ENCODE measurements at regions not wholly inside any gene's neighbourhood (a gene's known extent, or its start where the extent isn't known, plus 50 kb on each side); places are given as distances from the start of the nearest gene placed in this dataset.

- no peak for DNase-seq
- Histone ChIP-seq H3K4me3 (no peak overlapping the region), H3K36me3 (no peaks in the 10 kb centered on the region), H3K27me3 (no peaks in the 10 kb centered on the region), H3K4me1 (no peaks in the 10 kb centered on the region), H3K9me3 (no peaks in the 10 kb centered on the region), H3K27ac (no peak overlapping the region)
- TF ChIP-seq CTCF (IDR thresholded peaks at IDR 0.05), result no peak
- WGBS, 2 donors, result 55 to 72% methylated on average over 6 of the region's 6 CpGs
- ATAC-seq, result no peak
- intact Hi-C loops (cut with DNase I), result no loop called here
- FAIRE-seq, result no peak
Observed at GRCh38 chr14:66081594-66082376, 404.4 kb upstream of the CCDC196 start.

GRCh38 chr14:66085224-66085623 is 400.9 kb upstream of the CCDC196 start:
- no peak overlapping the region for H3K27ac ChIP-seq
- no peak overlapping the region for H3K4me3 ChIP-seq
- WGBS, 2 donors, result 79 to 85% methylated on average over 4 of the region's 4 CpGs
- H3K4me1 ChIP-seq, result no peaks in the 10 kb centered on the region
- DNase-seq, result no peak
- H3K9me3 ChIP-seq, result no peaks in the 10 kb centered on the region
- H3K27me3 ChIP-seq, result no peaks in the 10 kb centered on the region
- H3K36me3 ChIP-seq, result no peaks in the 10 kb centered on the region
- ATAC-seq, result no peak
- no peak for TF ChIP-seq CTCF (IDR thresholded peaks at IDR 0.05)
- FAIRE-seq, result no peak
- intact Hi-C loops (cut with DNase I), result no loop called here

GRCh38 chr14:66085665-66086064 is 400.5 kb upstream of the CCDC196 start:
- intact Hi-C loops (cut with DNase I), result no loop called here
- WGBS, 2 donors, result 52 to 61% methylated on average over 8 of the region's 8 CpGs
- TF ChIP-seq CTCF (IDR thresholded peaks at IDR 0.05), result no peak
- no peaks in the 10 kb centered on the region for H3K27me3 ChIP-seq
- no peaks in the 10 kb centered on the region for H3K9me3 ChIP-seq
- ATAC-seq, result no peak
- no peak for DNase-seq
- no peak overlapping the region for H3K27ac ChIP-seq
- no peak for FAIRE-seq
- H3K36me3 ChIP-seq, result no peaks in the 10 kb centered on the region
- no peak overlapping the region for H3K4me3 ChIP-seq
- H3K4me1 ChIP-seq, result no peaks in the 10 kb centered on the region

- Histone ChIP-seq H3K4me3 (no peak overlapping the region), H3K27me3 (no peaks in the 10 kb centered on the region), H3K9me3 (no peaks in the 10 kb centered on the region), H3K4me1 (no peaks in the 10 kb centered on the region), H3K27ac (no peak overlapping the region), H3K36me3 (no peaks in the 10 kb centered on the region)
- no peak for FAIRE-seq
- no peak for ATAC-seq
- DNase-seq, result no peak
- no peak for TF ChIP-seq CTCF (IDR thresholded peaks at IDR 0.05)
- 59 to 63% methylated on average over 4 of the region's 4 CpGs for WGBS, 2 donors
- intact Hi-C loops (cut with DNase I), result no loop called here
Observed at GRCh38 chr14:66087231-66087630, 398.9 kb upstream of the CCDC196 start.

- Histone ChIP-seq H3K4me1 (no peaks in the 10 kb centered on the region), H3K9me3 (no peaks in the 10 kb centered on the region), H3K27me3 (no peaks in the 10 kb centered on the region), H3K36me3 (no peaks in the 10 kb centered on the region), H3K4me3 (no peak overlapping the region), H3K27ac (no peak overlapping the region)
- DNase-seq (no peak), FAIRE-seq (no peak), ATAC-seq (no peak)
- no peak for TF ChIP-seq CTCF (IDR thresholded peaks at IDR 0.05)
- intact Hi-C loops (cut with DNase I), result no loop called here
- WGBS, 2 donors, result 66 to 77% methylated on average over 3 of the region's 3 CpGs
Observed at GRCh38 chr14:66088656-66089055, 397.5 kb upstream of the CCDC196 start.

Measured in pancreas (tissue), 10 donors.